ENCODE measurements at regions not wholly inside any gene's neighbourhood (a gene's known extent, or its start where the extent isn't known, plus 50 kb on each side); places are given as distances from the start of the nearest gene placed in this dataset.

GRCh38 chr2:65835975-65836549, 403.7 kb upstream of the SPRED2 start:
- DNase-seq (ENCODE audit: low spot score) = no peak

DNA sequence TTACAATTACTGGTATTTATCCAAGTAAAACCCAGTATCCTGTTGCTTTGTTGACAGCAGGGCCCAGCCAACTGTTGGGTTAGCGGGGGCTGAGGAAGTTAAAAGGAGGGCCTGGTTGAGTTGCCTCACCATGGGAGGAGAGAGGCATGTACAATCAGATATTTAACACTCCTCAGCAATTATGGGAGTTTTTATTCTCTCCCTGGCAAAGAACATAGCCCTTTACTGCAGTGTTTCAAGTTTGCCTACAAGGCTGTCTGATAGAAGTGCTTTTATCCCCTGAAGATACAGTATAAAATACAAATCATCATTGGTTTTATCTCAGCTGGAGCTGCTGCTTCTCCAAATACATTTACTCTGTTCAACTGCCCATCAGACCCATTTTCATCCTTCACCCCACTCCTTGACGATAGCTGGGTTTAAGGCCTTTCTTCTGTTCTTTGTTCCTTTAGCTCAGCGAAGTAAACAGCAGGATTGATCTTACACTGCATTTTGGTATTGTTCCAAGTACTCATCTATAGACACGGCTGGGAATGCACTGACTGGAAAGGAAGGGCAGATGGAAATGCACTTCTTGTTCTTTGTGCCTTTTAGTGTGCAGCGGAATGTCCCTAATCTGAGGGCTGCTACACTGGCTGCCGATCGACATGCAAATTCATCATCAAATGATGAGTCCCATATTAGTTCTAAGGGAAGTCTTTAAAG, 402.5 kb upstream of the SPRED2 start:
- no peak for DNase-seq (ENCODE audit: low spot score)

- no peak for DNase-seq (ENCODE audit: low spot score)
These were observed 401.7 kb upstream of the SPRED2 start for GRCh38 chr2:65834062-65834461.

DNA sequence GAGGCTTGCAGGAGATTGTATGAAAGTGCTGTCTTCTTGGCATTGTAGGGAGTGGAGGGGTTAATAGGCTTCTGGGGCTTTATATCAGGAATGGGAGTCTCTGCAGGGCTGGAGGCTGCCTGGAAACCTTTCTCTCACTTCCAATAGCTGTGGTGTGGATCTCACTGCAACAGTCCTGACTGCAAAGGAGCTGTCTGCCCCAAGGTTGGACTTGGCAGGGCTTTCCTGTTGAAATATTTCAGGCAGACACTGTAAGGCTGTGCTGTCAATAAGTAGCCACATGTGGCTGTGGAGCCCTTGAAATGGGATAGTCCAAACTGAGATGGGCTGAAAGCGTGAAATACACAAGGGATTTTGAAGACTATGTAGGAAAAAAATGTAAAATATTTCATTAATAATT, 399.1 kb upstream of the SPRED2 start:
- no peak for DNase-seq (ENCODE audit: low spot score)

GRCh38 chr2:65826567-65826966, 394.2 kb upstream of the SPRED2 start:
- DNase-seq (ENCODE audit: low spot score) = no peak

GRCh38 chr2:65823511-65823910, 391.1 kb upstream of the SPRED2 start:
- no peak for DNase-seq (ENCODE audit: low spot score)

GRCh38 chr2:65820454-65820853, 388.1 kb upstream of the SPRED2 start:
- DNase-seq (ENCODE audit: low spot score) = no peak

DNA sequence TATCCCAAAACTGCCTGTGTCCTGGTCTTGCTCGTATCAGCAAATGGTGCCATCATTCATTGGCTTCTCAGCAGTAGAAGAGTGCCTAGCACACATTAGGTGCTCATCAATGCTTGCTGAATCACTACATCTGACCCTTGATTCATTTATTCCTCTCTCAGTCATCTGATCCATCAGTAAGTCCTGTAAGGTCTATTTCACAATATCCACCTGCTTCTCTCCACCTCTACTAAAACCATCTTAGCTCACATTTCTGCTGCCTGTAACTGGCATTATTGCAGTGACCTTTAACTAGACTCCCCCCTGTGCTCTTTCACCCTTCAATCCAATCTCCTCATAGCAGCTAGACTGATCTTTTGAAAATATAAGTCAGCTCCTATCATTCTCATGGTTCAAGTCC, 387.6 kb upstream of the SPRED2 start:
- DNase-seq (ENCODE audit: low spot score) = no peak

- DNase-seq (ENCODE audit: low spot score) = no peak
These were observed 386.6 kb upstream of the SPRED2 start for GRCh38 chr2:65818873-65819451.

DNA sequence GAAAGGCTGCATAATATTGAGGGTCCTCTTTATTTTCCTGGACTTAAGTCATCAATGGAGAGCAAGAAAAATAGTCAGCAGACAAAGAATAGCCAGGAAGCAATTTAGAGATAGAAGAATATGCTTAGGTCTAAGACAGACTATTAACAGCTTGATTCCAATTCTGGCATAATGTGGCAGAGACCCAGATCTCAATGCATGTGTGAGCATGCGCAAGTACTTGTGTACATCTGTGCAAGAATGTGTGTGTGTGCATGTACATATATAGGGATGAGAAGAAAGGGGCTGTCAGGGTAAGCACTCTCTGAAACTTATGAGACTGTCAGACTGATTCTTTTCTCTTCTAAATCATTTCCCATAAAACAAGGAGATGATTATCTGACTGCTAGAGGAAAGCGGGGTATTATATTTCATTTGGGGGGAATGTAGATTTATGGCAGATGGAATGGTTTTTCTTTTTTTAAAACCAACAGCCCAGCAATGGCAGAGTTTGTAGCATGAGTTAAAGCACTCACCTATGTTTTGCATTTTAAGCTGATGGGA, 381.3 kb upstream of the SPRED2 start:
- DNase-seq (ENCODE audit: low spot score) = no peak

- DNase-seq (ENCODE audit: low spot score) = no peak
These were observed 380.5 kb upstream of the SPRED2 start for GRCh38 chr2:65812887-65813286.

- DNase-seq (ENCODE audit: low spot score) = no peak
These were observed 375.5 kb upstream of the SPRED2 start for GRCh38 chr2:65807942-65808341.

GRCh38 chr2:65804777-65805176, 372.4 kb upstream of the SPRED2 start:
- no peak for DNase-seq (ENCODE audit: low spot score)

DNA sequence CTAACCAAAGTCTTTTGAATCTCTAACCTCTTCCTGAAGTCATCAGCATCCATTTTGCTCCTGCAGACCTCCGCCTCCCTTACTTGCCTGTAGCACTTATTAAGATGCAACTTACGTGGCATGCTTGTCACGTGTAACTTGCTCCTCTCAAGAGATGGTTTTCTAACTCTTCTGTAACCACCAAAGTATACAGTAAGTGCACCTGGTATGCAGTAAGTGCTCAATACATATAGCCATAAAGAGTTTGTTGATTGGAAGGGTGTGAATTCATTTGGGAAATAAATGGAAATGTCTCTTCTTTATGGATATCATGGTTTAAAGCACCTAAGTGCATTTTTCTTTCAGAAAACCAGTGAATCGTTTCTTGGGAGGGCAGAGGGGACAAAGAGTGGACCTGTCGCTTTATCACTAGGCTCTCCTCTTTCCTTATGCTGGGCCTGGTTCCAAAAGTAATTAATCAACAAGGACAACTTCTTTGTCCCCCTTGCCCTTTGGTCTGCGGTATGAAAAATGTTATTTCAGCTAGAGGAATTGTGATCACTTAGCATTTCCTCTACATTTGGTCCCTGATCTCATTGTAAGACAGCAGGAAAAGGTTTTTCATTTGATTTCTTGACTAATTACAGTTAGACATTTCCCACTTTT, 370.0 kb upstream of the SPRED2 start:
- DNase-seq (ENCODE audit: low spot score) = no peak

GRCh38 chr2:65800998-65801397, 368.6 kb upstream of the SPRED2 start:
- peak; percentile 7 for DNase-seq (ENCODE audit: low spot score)

DNA sequence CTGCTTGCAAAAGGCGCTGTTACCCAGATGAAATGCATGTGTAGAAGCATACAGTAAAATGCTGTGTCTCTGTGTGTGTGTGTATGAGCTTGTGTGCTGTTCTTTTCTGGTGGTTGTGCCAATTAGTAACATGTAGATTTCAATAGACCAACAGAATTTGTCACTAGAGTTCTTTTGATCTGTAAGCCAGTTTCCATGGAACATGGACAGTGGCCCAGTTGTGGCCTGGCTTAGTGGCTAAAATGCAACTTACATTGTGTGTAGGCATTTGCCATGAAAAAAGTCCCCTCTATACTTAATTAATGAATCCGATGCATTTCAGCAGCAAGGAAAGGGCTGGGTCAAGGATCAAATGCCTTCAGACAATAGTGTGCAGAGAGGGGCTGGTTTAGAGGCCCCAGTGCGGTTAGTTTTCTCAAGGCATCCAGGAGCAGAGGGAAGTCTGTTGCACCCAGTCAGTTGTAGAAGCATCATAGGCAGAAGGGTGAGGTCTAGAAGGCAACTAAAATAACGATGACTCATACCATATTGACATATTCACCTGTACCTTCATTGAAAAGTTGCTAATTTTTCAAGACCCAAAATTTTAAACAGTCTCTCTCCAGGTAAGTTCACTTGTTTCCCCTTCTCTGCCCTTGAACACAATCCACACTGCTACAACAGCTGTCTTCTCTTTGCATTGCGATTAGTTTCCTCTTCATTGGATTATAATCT, 366.9 kb upstream of the SPRED2 start:
- DNase-seq (ENCODE audit: low spot score) = no peak

DNA sequence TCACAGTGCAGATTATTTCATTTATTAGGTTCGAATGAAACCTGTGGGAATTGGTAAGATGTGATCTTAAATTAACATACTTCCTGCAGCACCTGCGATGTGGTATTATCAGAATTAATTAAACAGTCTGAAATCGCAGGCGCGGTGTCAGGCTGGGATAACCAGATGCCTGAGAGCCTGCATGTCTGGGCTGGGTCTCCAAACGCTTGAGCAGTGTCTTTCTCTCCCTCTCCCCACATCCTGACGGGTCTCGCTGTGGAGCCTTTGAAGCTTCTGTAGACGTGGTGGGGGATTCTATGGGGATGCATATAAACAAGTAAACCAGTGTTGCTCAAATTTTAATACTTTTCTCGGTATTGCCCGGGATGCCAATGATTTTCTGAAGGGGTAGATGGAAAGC, 366.2 kb upstream of the SPRED2 start:
- DNase-seq (ENCODE audit: low spot score) = no peak

DNA sequence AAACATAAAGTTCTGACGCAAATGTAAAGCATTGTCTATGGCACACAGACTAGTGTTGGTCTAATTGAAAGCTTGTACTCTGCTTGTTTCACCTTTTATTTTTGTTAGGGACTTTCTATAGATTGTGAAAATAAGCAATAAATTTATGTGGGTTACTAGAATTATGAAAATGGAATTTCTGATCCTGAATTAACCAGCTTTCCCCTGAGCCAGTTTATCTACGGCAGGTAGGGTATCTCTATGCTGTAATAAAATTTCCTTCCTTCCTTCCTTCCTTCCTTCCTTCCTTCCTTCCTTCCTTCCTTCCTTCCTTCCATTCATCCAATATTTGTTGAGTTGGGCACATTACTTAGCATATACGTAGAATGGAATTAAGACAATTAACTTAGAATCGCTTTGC, 362.6 kb upstream of the SPRED2 start:
- DNase-seq (ENCODE audit: low spot score) = no peak

DNA sequence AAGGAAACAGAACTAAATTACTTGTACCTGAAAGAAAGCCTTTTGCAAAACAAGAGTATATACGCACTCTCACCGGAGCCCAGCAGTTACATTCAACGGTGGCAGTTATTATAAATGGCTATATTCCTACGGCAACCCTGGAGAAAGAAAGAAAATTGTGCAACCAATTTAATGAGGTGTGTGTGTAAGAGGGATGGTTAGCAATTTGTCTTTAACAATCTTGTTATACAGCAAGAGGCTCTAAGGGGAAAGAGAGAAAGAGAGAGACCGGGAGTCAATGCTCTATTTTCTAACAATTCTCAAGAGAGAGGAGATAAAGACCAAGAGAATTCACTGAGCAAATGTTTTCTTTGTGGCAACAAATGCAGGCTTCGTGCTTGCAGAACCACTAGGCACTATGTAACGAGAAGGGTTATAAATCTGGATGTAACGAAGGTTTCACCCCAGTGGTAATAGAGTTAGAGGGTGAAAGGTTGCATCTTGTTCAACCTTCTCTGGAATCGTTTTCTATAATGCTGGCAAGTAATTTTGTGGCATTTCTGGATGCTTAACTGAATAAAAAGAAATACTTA, 359.1 kb upstream of the SPRED2 start:
- DNase-seq (ENCODE audit: low spot score) = no peak

DNA sequence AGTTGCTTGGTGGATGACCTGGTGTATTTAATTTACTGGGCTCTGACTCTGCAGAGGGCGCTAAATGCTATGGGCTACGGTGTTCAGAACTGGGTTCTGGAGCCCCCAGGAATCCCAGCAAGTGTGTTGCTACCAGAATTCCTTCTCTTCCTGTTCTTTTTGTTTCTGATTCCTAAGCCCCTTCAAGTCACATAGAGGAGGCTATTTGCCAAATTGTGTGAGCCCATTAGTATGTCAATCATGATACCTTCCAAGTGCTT, 358.2 kb upstream of the SPRED2 start:
- no peak for DNase-seq (ENCODE audit: low spot score)

DNA sequence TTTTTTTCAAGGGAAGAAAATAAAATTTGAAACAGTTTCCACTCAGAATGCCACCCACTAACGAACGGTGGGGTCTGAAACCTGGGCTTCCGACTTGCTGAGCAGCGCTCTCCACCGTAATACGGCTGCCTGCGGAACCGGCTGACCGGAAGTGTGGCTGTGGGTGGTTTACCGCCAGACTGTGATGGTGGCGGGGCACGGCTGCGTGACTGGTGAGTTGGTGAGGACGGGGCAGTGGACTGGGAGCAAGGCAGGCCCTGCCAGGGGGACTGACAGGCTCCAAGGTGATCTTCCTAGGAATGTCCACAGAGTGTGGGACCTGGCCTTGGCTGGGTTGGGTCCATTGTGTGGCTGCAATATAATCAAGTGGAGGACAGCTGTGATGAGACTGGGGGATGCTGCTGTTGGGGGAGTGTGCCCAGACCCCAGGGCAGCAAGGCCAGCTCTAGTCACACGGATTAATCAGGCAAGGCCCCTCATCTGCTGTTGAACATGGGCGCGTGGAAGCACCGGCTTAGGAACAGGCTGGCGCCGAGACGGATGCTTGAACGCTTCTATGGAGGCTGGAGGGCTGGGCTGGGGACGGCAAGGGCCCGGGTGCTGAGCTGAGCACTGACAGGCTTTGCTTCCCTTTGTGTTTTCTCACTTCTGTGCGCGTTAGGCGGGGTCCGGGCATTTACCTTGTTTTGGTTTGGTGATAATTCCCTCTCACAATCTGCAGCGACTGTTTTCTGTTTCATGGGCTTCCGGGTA, 357.7 kb upstream of the SPRED2 start:
- no peak for DNase-seq (ENCODE audit: low spot score)

- no peak for DNase-seq (ENCODE audit: low spot score)
These were observed 356.2 kb upstream of the SPRED2 start for GRCh38 chr2:65788556-65788955.
